HCT116 (cell line): ENCODE measurements at regions not wholly inside any gene's neighbourhood (a gene's known extent, or its start where the extent isn't known, plus 50 kb on each side); places are given as distances from the start of the nearest gene placed in this dataset.

Experiments
- ATAC-seq: fragments of 200-7000 bp; cut with Tn5 transposase; 2 replicates; pipeline ENCODE4 v1.9.1; 2020; ENCODE audit warnings: mild to moderate bottlenecking, moderate library complexity
- BruUV-seq: library from RNA; stranded (reverse); fragments of 400-500 nt; replicated peaks from 2 replicates; lab custom pipeline; 2021; lab: Mats Ljungman, UMichigan
- CTCF ChIA-PET: fragments of 300-600 bp; sonication (Branson Sonifier 250); formaldehyde crosslinking; loops from one replicate; lab custom pipeline; 2021; ENCODE audit warnings: antibody characterized with exemption; lab: Charles Lee
- POLR2A ChIA-PET: fragments of 300-600, 350-600 bp; sonication (Branson Sonifier 250); formaldehyde crosslinking; loops from one replicate; lab custom pipeline; 2021; ENCODE audit warnings: antibody characterized with exemption; lab: Charles Lee
- RAD21 ChIA-PET, 2 experiments: fragments of 300-600 bp; sonication (Branson Sonifier 250); formaldehyde crosslinking; loops; one replicate each; lab custom pipeline; 2023; ENCODE audit warnings: low total read pairs in 2 of 2; ENCODE audit not compliant: uncharacterized antibody in 2 of 2, unreplicated experiment in 2 of 2, low non-redundant PET in 1 of 2; lab: Charles Lee
- DNase-seq: peaks from one replicate; pipeline ENCODE4 v3.0.0-alpha.2; 2010; ENCODE audit warnings: low read depth, low spot score
- H2AFZ ChIP-seq: fragments of 200-600 bp; shearing (Covaris generic), sonication (generic); 2 replicates; pipeline ENCODE4 v1.6.1; 2017; ENCODE audit warnings: low read depth, mixed run types, mixed read lengths, antibody characterized with exemption, low read length; ENCODE audit not compliant: poor library complexity, severe bottlenecking
- H3K27ac ChIP-seq: 2 replicates; pipeline ENCODE4 v1.5.1; 2012; ENCODE audit warnings: low read depth, low read length
- H3K27me3 ChIP-seq: fragments of 200-600 bp; sonication (generic); 2 replicates; pipeline ENCODE4 v1.6.1; 2016; ENCODE audit warnings: mixed run types, low read length, mixed read lengths; ENCODE audit not compliant: insufficient read depth
- H3K36me3 ChIP-seq, 2 experiments: fragments of 200-500 bp in 1 of 2; fragments of 200-600 bp in 1 of 2; sonication (Bioruptor generic) in 1 of 2; sonication (generic) in 1 of 2; 2 replicates each; pipeline versions ENCODE4 v1.5.1 to v1.6.1; 2014 to 2016; ENCODE audit warnings: low read length in 2 of 2, inconsistent platforms in 1 of 2, mixed read lengths in 1 of 2, mixed run types in 1 of 2; ENCODE audit not compliant: insufficient read depth in 2 of 2, control insufficient read depth in 1 of 2
- H3K4me1 ChIP-seq, 2 experiments: fragments of 200-600 bp in 1 of 2; sonication (generic) in 1 of 2; 2 replicates each; pipeline versions ENCODE4 v1.5.1 to v1.6.1; 2012 to 2017; ENCODE audit warnings: low read length in 2 of 2, inconsistent platforms in 1 of 2, mild to moderate bottlenecking in 1 of 2, mixed read lengths in 1 of 2, mixed run types in 1 of 2, moderate library complexity in 1 of 2; ENCODE audit not compliant: insufficient read depth in 2 of 2, control insufficient read depth in 1 of 2
- H3K4me2 ChIP-seq: fragments of 200-600 bp; sonication (generic); 2 replicates; pipeline ENCODE4 v1.6.1; 2017; ENCODE audit warnings: mixed run types, low read length, mixed read lengths
- H3K4me3 ChIP-seq, 2 experiments: fragments of 200-600 bp in 1 of 2; sonication (generic) in 1 of 2; replicated peaks in 1 of 2; 2 replicates each; pipeline ENCODE4 v1.5.1; 2011 to 2016; ENCODE audit warnings: low read length in 2 of 2, control low read depth in 1 of 2, low read depth in 1 of 2, mild to moderate bottlenecking in 1 of 2, mixed read lengths in 1 of 2, mixed run types in 1 of 2
- H3K79me2 ChIP-seq: fragments of 200-600 bp; sonication (generic); 2 replicates; pipeline ENCODE4 v1.6.1; 2017; ENCODE audit warnings: mild to moderate bottlenecking, mixed run types, low read length, moderate library complexity, mixed read lengths; ENCODE audit not compliant: insufficient read depth
- H3K9ac ChIP-seq: fragments of 200-600 bp; sonication (generic); 2 replicates; pipeline ENCODE4 v1.6.1; 2016; ENCODE audit warnings: low read length, mixed read lengths
- H3K9me2 ChIP-seq: fragments of 200-600 bp; sonication (generic), shearing (Covaris generic); 2 replicates; pipeline ENCODE4 v1.6.1; 2017; ENCODE audit warnings: mixed run types, mild to moderate bottlenecking, moderate library complexity; ENCODE audit not compliant: insufficient read depth
- H3K9me3 ChIP-seq, 2 experiments: fragments of 200-500 bp in 1 of 2; fragments of 200-600 bp in 1 of 2; sonication (Bioruptor generic) in 1 of 2; sonication (generic) in 1 of 2; 2 replicates each; pipeline ENCODE4 v1.6.1; 2014 to 2017; ENCODE audit warnings: low read length in 2 of 2, mixed read lengths in 2 of 2, inconsistent platforms in 1 of 2, low read depth in 1 of 2, mild to moderate bottlenecking in 1 of 2, mixed run types in 1 of 2, moderate library complexity in 1 of 2; ENCODE audit not compliant: control insufficient read depth in 1 of 2, insufficient read depth in 1 of 2
- H4K20me1 ChIP-seq: fragments of 200-600 bp; sonication (generic), shearing (Covaris generic); 2 replicates; pipeline ENCODE4 v1.6.1; 2017; ENCODE audit warnings: mixed run types, mild to moderate bottlenecking, moderate library complexity; ENCODE audit not compliant: insufficient read depth
- CBX3 ChIP-seq: IDR thresholded peaks from 2 replicates; pipeline ENCODE4 v1.6.1; 2012; ENCODE audit warnings: low read depth
- CEBPB ChIP-seq: IDR thresholded peaks from 2 replicates; pipeline ENCODE4 v1.6.1; 2012; ENCODE audit warnings: low read depth
- EGR1 ChIP-seq: IDR thresholded peaks from 2 replicates; pipeline ENCODE4 v1.6.1; 2012; ENCODE audit warnings: low read depth
- ELF1 ChIP-seq: IDR thresholded peaks from 2 replicates; pipeline ENCODE4 v1.6.1; 2012; ENCODE audit warnings: low read depth, borderline replicate concordance
- FOSL1 ChIP-seq: IDR thresholded peaks from 2 replicates; pipeline ENCODE4 v1.6.1; 2012; ENCODE audit warnings: low read depth
- JUND ChIP-seq: IDR thresholded peaks from 2 replicates; pipeline ENCODE4 v1.6.1; 2012
- POLR2AphosphoS5 ChIP-seq: IDR thresholded peaks from 2 replicates; pipeline ENCODE4 v1.6.1; 2011; ENCODE audit warnings: mild to moderate bottlenecking, low read depth, low read length, moderate library complexity
- RAD21 ChIP-seq: IDR thresholded peaks from 2 replicates; pipeline ENCODE4 v1.6.1; 2012; ENCODE audit warnings: low read depth, mild to moderate bottlenecking
- SP1 ChIP-seq: IDR thresholded peaks from 2 replicates; pipeline ENCODE4 v1.6.1; 2012; ENCODE audit warnings: low read depth
- TCF7L2 ChIP-seq: IDR thresholded peaks from 2 replicates; pipeline ENCODE4 v1.7.0; 2011; ENCODE audit warnings: borderline replicate concordance, inconsistent platforms; ENCODE audit not compliant: insufficient read depth, insufficient read length; ENCODE audit errors: extremely low read depth
- ZFX ChIP-seq: fragments of 450-650 bp; IDR thresholded peaks from 2 replicates; pipeline ENCODE4 v1.6.1; 2017
- ZNF274 ChIP-seq: fragments of 200-500 bp; sonication (Bioruptor generic); IDR thresholded peaks from 2 replicates; pipeline ENCODE4 v1.6.1; 2014; ENCODE audit warnings: mild to moderate bottlenecking, low read depth, low read length, inconsistent platforms
- intact Hi-C: fragments of 100-400 bp; cut with micrococcal nuclease; formaldehyde crosslinking; loops from 2 replicates; pipeline ENCODE4 v1.10.0; 2022
- TF ChIP-seq, protein P1 (sequence below): IDR thresholded peaks from 2 replicates; pipeline ENCODE4 v1.6.1; 2011; ENCODE audit warnings: mild to moderate bottlenecking, low read length, moderate library complexity; ENCODE audit not compliant: insufficient replicate concordance; ENCODE audit errors: extremely low read depth
- TF ChIP-seq, protein P2 (sequence below), 3 experiments: fragments of 200-600 bp in 1 of 3; sonication (generic) in 1 of 3; IDR thresholded peaks in 2 of 3; conservative IDR thresholded peaks in 1 of 3; 2 replicates each; pipeline ENCODE4 v1.5.1; 2012 to 2017; ENCODE audit warnings: low read depth in 2 of 3, low read length in 2 of 3, antibody characterized with exemption in 1 of 3, borderline replicate concordance in 1 of 3, control low read depth in 1 of 3, mild to moderate bottlenecking in 1 of 3, mixed read lengths in 1 of 3, mixed run types in 1 of 3, moderate library complexity in 1 of 3; ENCODE audit not compliant: insufficient read depth in 1 of 3
- TF ChIP-seq, protein P3 (sequence below): IDR thresholded peaks from 2 replicates; pipeline ENCODE4 v1.6.1; 2012
- TF ChIP-seq, protein P4 (sequence below): IDR thresholded peaks from 2 replicates; pipeline ENCODE4 v1.6.1; 2012

DNA sequence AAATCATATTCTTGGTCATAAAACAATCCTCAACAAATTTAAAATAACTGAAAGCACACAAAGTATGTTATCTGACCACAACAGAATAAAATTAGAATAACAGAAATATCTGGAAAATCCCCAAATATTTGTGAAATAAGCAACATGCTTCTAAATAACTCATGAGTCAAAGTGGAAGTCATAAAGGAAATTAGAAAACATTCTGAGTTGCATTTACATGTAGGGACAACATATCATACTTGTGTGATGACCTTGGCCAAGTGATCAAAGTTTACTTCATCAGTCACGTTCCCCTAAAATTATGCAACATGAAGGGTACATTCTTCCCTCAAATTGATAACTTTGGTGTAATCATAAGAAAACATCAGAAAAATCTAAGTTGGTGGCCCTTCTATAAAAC is 64.7 kb downstream of the CSF2 start:
- Histone ChIP-seq H3K4me1 (no peaks in the 10 kb centered on the region), H3K4me2 (no peak overlapping the region), H3K9me2 (no peaks in the 10 kb centered on the region), H3K27me3 (no peaks in the 10 kb centered on the region), H2AFZ (no peak overlapping the region), H3K27ac (no peak overlapping the region), H4K20me1 (no peaks in the 10 kb centered on the region), H3K4me3 (no peak overlapping the region), H3K36me3 (no peaks in the 10 kb centered on the region), H3K9ac (no peak overlapping the region), H3K79me2 (no peaks in the 10 kb centered on the region), H3K9me3 (no peaks in the 10 kb centered on the region; a peak in 1 of 4 replicates)
- ChIA-PET POLR2A (no interaction called here), CTCF (no interaction called here), RAD21 (no interaction called here)
- TF ChIP-seq, protein P1, sequence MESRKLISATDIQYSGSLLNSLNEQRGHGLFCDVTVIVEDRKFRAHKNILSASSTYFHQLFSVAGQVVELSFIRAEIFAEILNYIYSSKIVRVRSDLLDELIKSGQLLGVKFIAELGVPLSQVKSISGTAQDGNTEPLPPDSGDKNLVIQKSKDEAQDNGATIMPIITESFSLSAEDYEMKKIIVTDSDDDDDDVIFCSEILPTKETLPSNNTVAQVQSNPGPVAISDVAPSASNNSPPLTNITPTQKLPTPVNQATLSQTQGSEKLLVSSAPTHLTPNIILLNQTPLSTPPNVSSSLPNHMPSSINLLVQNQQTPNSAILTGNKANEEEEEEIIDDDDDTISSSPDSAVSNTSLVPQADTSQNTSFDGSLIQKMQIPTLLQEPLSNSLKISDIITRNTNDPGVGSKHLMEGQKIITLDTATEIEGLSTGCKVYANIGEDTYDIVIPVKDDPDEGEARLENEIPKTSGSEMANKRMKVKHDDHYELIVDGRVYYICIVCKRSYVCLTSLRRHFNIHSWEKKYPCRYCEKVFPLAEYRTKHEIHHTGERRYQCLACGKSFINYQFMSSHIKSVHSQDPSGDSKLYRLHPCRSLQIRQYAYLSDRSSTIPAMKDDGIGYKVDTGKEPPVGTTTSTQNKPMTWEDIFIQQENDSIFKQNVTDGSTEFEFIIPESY = no peak
- TF ChIP-seq JUND (no peak), ZFX (no peak), RAD21 (no peak), ELF1 (no peak), CBX3 (no peak), POLR2AphosphoS5 (no peak), SP1 (no peak), TCF7L2 (no peak), ZNF274 (no peak), FOSL1 (no peak), CEBPB (no peak), EGR1 (no peak)
- TF ChIP-seq, protein P2, sequence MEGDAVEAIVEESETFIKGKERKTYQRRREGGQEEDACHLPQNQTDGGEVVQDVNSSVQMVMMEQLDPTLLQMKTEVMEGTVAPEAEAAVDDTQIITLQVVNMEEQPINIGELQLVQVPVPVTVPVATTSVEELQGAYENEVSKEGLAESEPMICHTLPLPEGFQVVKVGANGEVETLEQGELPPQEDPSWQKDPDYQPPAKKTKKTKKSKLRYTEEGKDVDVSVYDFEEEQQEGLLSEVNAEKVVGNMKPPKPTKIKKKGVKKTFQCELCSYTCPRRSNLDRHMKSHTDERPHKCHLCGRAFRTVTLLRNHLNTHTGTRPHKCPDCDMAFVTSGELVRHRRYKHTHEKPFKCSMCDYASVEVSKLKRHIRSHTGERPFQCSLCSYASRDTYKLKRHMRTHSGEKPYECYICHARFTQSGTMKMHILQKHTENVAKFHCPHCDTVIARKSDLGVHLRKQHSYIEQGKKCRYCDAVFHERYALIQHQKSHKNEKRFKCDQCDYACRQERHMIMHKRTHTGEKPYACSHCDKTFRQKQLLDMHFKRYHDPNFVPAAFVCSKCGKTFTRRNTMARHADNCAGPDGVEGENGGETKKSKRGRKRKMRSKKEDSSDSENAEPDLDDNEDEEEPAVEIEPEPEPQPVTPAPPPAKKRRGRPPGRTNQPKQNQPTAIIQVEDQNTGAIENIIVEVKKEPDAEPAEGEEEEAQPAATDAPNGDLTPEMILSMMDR (IDR thresholded peaks at IDR 0.05 in 2 of 3, conservative IDR thresholded peaks at IDR 0.05 in 1 of 3; ENCODE audit: borderline replicate concordance in 1 of 3, insufficient read depth in 1 of 3, low read depth in 2 of 3, low read length in 2 of 3) = no peak
- TF ChIP-seq, protein P3, sequence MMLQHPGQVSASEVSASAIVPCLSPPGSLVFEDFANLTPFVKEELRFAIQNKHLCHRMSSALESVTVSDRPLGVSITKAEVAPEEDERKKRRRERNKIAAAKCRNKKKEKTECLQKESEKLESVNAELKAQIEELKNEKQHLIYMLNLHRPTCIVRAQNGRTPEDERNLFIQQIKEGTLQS = no peak
- TF ChIP-seq, protein P4, sequence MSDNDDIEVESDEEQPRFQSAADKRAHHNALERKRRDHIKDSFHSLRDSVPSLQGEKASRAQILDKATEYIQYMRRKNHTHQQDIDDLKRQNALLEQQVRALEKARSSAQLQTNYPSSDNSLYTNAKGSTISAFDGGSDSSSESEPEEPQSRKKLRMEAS = no peak
- BruUV-seq = no TSS peak
- intact Hi-C loops = no loop called here
- ATAC-seq (no peak), DNase-seq (no peak)
